Sigmoid colon (tissue), 3 donors: ENCODE measurements at regions not wholly inside any gene's neighbourhood (a gene's known extent, or its start where the extent isn't known, plus 50 kb on each side); places are given as distances from the start of the nearest gene placed in this dataset.

Source experiments
- POLR2A ChIP-seq, 2 donors: fragments of 450-650 bp; IDR thresholded peaks; one replicate each; pipeline ENCODE4 v1.6.1; 2016; ENCODE audit warnings: antibody characterized with exemption in 2 of 2, mild to moderate bottlenecking in 2 of 2, moderate library complexity in 2 of 2
- TF ChIP-seq, protein P1 (sequence below), 4 experiments: fragments of 450-650 bp in 3 of 4; fragments of 200-600 bp in 1 of 4; IDR thresholded peaks; one replicate each; pipeline ENCODE4 v1.5.1; 2016 to 2019; ENCODE audit warnings: antibody characterized with exemption in 4 of 4, mild to moderate bottlenecking in 3 of 4, moderate library complexity in 2 of 4

DNA sequence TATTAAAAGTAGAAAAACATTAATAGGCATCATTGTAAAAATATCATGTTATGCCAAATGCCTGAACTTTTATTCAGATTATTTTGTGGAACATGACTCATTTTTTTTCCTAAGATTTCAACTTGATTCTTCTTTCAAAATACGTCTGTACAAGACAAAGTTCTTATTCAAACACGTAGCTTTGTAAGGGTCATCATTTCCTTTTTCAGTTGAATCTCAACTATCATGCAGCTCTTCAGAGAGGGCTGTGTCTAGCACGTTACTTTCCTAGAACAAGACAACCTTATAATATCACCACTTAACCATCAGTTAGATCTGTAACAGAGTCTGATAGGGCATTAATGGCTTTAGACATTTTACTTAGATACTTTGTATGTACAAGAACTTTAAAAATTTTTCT is 608.9 kb downstream of the AMY1C start:
- TF ChIP-seq, protein P1, sequence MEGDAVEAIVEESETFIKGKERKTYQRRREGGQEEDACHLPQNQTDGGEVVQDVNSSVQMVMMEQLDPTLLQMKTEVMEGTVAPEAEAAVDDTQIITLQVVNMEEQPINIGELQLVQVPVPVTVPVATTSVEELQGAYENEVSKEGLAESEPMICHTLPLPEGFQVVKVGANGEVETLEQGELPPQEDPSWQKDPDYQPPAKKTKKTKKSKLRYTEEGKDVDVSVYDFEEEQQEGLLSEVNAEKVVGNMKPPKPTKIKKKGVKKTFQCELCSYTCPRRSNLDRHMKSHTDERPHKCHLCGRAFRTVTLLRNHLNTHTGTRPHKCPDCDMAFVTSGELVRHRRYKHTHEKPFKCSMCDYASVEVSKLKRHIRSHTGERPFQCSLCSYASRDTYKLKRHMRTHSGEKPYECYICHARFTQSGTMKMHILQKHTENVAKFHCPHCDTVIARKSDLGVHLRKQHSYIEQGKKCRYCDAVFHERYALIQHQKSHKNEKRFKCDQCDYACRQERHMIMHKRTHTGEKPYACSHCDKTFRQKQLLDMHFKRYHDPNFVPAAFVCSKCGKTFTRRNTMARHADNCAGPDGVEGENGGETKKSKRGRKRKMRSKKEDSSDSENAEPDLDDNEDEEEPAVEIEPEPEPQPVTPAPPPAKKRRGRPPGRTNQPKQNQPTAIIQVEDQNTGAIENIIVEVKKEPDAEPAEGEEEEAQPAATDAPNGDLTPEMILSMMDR (IDR thresholded peaks at IDR 0.05), result no peak
- TF ChIP-seq POLR2A (IDR thresholded peaks at IDR 0.05), result no peak
